ENCODE measurements at regions not wholly inside any gene's neighbourhood (a gene's known extent, or its start where the extent isn't known, plus 50 kb on each side); places are given as distances from the start of the nearest gene placed in this dataset.

- H3K9me3 ChIP-seq (replicated peaks): no peaks in the 10 kb centered on the region
- H3K4me3 ChIP-seq: no peak overlapping the region
- no peak for TF ChIP-seq CTCF (IDR thresholded peaks at IDR 0.05; ENCODE audit: borderline replicate concordance)
- no peak overlapping the region for H3K27ac ChIP-seq (replicated peaks)
- intact Hi-C loops (cut with micrococcal nuclease): no loop called here
- no peaks in the 10 kb centered on the region for H3K27me3 ChIP-seq (ENCODE audit: low read depth)
- no peaks in the 10 kb centered on the region for H3K36me3 ChIP-seq
- DNase-seq: no peak
- no peaks in the 10 kb centered on the region for H3K4me1 ChIP-seq
These were observed 770.4 kb upstream of the NDST4 start for GRCh38 chr4:115883847-115884246.

- Histone ChIP-seq H3K4me3 (no peak overlapping the region), H3K4me1 (no peaks in the 10 kb centered on the region), H3K9me3 (replicated peaks) (no peaks in the 10 kb centered on the region), H3K27ac (replicated peaks) (no peak overlapping the region), H3K27me3 (ENCODE audit: low read depth) (no peaks in the 10 kb centered on the region), H3K36me3 (no peaks in the 10 kb centered on the region)
- intact Hi-C loops (cut with micrococcal nuclease): no loop called here
- no peak for DNase-seq
- no peak for TF ChIP-seq CTCF (IDR thresholded peaks at IDR 0.05; ENCODE audit: borderline replicate concordance)
These were observed 769.8 kb upstream of the NDST4 start for GRCh38 chr4:115883231-115883630.

- H3K9me3 ChIP-seq (replicated peaks): no peaks in the 10 kb centered on the region
- H3K4me1 ChIP-seq: no peaks in the 10 kb centered on the region
- H3K27ac ChIP-seq (replicated peaks): no peak overlapping the region
- no peak for TF ChIP-seq CTCF (IDR thresholded peaks at IDR 0.05; ENCODE audit: borderline replicate concordance)
- H3K27me3 ChIP-seq (ENCODE audit: low read depth): no peaks in the 10 kb centered on the region
- H3K36me3 ChIP-seq: no peaks in the 10 kb centered on the region
- DNase-seq: no peak
- no peak overlapping the region for H3K4me3 ChIP-seq
- intact Hi-C loops (cut with micrococcal nuclease): no loop called here
These were observed 759.6 kb upstream of the NDST4 start for GRCh38 chr4:115873048-115873447.

- no peaks in the 10 kb centered on the region for H3K4me1 ChIP-seq
- TF ChIP-seq CTCF (IDR thresholded peaks at IDR 0.05; ENCODE audit: borderline replicate concordance): no peak
- H3K9me3 ChIP-seq (replicated peaks): peaks cover 4% of the 10 kb centered on the region
- intact Hi-C loops (cut with micrococcal nuclease): no loop called here
- no peak overlapping the region for H3K27ac ChIP-seq (replicated peaks)
- no peaks in the 10 kb centered on the region for H3K36me3 ChIP-seq
- H3K4me3 ChIP-seq: no peak overlapping the region
- DNase-seq: no peak
- H3K27me3 ChIP-seq (ENCODE audit: low read depth): no peaks in the 10 kb centered on the region
These were observed 758.2 kb upstream of the NDST4 start for GRCh38 chr4:115871596-115871995.

GRCh38 chr4:115866364-115866896 lies 753.0 kb upstream of the NDST4 start:
- no peak for TF ChIP-seq CTCF (IDR thresholded peaks at IDR 0.05; ENCODE audit: borderline replicate concordance)
- intact Hi-C loops (cut with micrococcal nuclease): no loop called here

More at GRCh38 chr4:115866364-115866896, 753.0 kb upstream of the NDST4 start:
- Histone ChIP-seq H3K27me3 (ENCODE audit: low read depth) (no peaks in the 10 kb centered on the region), H3K4me3 (no peak overlapping the region), H3K9me3 (replicated peaks) (peaks cover 4% of the 10 kb centered on the region), H3K36me3 (no peaks in the 10 kb centered on the region), H3K27ac (replicated peaks) (no peak overlapping the region), H3K4me1 (no peaks in the 10 kb centered on the region)
- DNase-seq: no peak

Data from left ventricle myocardium inferior (tissue), 1 donor.